Epithelial cell of proximal tubule (primary cell): ENCODE measurements at regions not wholly inside any gene's neighbourhood (a gene's known extent, or its start where the extent isn't known, plus 50 kb on each side); places are given as distances from the start of the nearest gene placed in this dataset.

Experiments
- DNase-seq: peaks from one replicate; pipeline ENCODE4 v3.0.0-alpha.2; 2011; ENCODE audit warnings: low read depth
- H3K4me3 ChIP-seq: 2 replicates; pipeline ENCODE4 v1.5.1; 2011; ENCODE audit warnings: low read depth, mild to moderate bottlenecking, low read length
- TF ChIP-seq, protein P1 (sequence below): conservative IDR thresholded peaks from 2 replicates; pipeline ENCODE4 v1.5.1; 2012; ENCODE audit warnings: low read depth, mild to moderate bottlenecking, low read length

DNA sequence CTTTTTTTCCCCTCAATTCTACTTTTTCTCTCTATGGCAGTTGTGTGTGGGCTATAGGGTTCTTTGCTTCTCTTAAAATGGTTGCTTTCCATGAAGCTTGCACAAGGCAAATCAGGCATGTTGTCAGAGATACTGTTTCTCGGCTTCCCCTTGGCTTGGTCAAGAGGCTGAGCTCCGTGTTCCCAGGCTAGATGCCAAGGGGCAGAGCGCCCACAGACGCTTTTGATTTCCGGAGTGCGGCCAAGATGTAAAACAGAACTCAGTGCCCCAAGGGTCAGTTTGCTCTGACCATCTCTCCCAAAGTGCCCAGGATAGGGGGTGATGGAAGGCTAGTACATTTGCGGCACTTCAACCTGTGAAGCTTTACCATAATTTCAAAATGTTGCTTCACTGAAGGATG is 64.2 kb upstream of the DIPK2B start:
- no peak overlapping the region for H3K4me3 ChIP-seq
- DNase-seq, result no peak
- TF ChIP-seq, protein P1, sequence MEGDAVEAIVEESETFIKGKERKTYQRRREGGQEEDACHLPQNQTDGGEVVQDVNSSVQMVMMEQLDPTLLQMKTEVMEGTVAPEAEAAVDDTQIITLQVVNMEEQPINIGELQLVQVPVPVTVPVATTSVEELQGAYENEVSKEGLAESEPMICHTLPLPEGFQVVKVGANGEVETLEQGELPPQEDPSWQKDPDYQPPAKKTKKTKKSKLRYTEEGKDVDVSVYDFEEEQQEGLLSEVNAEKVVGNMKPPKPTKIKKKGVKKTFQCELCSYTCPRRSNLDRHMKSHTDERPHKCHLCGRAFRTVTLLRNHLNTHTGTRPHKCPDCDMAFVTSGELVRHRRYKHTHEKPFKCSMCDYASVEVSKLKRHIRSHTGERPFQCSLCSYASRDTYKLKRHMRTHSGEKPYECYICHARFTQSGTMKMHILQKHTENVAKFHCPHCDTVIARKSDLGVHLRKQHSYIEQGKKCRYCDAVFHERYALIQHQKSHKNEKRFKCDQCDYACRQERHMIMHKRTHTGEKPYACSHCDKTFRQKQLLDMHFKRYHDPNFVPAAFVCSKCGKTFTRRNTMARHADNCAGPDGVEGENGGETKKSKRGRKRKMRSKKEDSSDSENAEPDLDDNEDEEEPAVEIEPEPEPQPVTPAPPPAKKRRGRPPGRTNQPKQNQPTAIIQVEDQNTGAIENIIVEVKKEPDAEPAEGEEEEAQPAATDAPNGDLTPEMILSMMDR, result no peak

- TF ChIP-seq, protein P1, result no peak
- no peak overlapping the region for H3K4me3 ChIP-seq
- no peak for DNase-seq
Measured at GRCh38 chrX:45261471-45261870, 60.8 kb upstream of the DIPK2B start.

DNA sequence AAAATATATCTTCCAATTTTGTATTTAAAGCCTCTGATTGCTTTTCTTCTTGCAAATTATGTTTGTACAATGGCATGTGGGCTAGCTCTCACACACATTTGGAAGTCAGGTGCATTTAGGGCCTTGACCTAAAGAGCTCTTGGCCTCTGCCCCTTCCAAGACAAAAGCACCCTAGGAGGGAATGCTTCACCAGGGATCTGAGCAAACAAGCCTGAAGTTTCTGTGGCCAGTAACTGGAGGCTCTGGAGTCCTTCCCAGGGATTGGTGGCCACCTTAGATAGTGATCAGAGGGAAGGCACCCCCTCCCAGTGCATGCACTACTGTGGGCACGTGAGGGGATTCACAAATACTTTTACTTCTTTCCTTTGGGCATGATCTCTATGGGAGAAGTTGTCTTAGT is 60.3 kb upstream of the DIPK2B start:
- H3K4me3 ChIP-seq, result no peak overlapping the region
- TF ChIP-seq, protein P1, result no peak
- no peak for DNase-seq

DNA sequence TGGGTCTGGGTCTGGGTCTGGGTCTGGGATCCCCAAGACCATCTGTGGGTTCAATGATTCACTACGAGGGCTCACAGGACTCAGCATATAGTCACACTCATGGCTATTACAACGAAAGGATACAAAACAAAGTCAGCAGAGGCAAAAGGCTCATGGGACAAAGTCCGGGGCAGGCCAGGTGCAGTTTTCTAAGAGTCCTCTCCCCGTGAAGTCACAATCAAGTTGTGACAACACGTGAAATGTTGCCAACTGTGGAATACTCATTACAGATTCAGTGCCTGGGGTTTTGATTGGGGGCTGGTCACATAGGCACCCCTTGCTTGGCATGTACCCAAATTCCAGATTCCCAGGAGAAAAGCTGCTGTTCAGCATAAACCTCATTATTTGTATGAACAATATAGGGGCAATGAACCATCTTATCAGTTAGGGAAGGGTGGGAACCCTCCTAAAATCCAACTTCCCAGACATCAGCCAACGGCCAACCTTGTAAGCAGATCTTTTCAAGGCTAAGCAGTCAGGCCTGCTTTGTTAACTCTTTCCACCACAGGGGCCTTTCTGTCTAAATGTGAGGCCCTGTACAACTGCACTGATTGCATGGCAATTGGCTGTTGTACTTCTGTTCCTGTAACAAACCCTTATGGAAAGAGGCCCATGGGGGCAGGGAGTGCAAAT is 58.2 kb upstream of the DIPK2B start:
- H3K4me3 ChIP-seq, result no peak overlapping the region
- TF ChIP-seq, protein P1, result no peak
- no peak for DNase-seq
